ENCODE measurements at regions not wholly inside any gene's neighbourhood (a gene's known extent, or its start where the extent isn't known, plus 50 kb on each side); places are given as distances from the start of the nearest gene placed in this dataset.

DNA sequence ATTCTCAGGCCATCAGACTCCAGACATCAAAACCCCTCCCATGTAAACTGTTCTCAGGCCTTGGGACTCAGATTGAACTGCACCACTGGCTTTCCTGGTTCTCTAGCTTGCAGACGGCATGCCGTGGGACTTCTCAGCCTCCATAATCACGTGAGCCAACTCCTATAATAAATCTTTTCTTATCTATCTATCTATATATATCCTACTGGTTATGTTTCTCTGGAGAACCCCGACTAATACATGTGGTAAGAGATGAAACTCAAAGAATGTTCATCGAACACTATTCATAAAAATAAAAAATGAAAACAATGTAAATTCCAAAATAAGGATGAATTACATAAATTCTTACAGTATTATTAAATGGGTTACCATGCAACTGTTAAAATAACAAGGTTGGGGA lies 84.5 kb upstream of the NTRK3 start:
- Histone ChIP-seq H3K27me3 (replicated peaks in 1 of 4; ENCODE audit: control insufficient read depth in 3 of 4, extremely low read depth in 1 of 4, insufficient read depth in 3 of 4, low read length in 3 of 4) (no peaks in the 10 kb centered on the region; a peak in 1 of 7 replicates), H2BK5ac (ENCODE audit: low read depth, low read length) (no peak overlapping the region), H2BK12ac (ENCODE audit: low read depth, low read length) (no peak overlapping the region), H4K20me1 (replicated peaks in 1 of 2; ENCODE audit: control insufficient read depth in 1 of 2, insufficient read depth in 2 of 2, low read length in 2 of 2) (no peaks in the 10 kb centered on the region), H3K4ac (replicated peaks; ENCODE audit: insufficient read length, low read depth, low read length) (no peak overlapping the region), H3K4me3 (ENCODE audit: extremely low read depth in 1 of 4, insufficient read depth in 2 of 4, low read depth in 3 of 4, low read length in 4 of 4) (no peak overlapping the region), H3K23me2 (ENCODE audit: low read depth, low read length) (no peaks in the 10 kb centered on the region), H4K5ac (ENCODE audit: insufficient read length, low read depth, low read length) (no peak overlapping the region), H3K4me1 (replicated peaks in 1 of 4; ENCODE audit: control insufficient read depth in 3 of 4, insufficient read depth in 4 of 4, low read length in 3 of 4) (no peaks in the 10 kb centered on the region; a peak in 1 of 7 replicates), H3K27ac (ENCODE audit: low read depth, low read length) (no peak overlapping the region), H2BK20ac (ENCODE audit: low read length) (no peak overlapping the region), H3K9me3 (ENCODE audit: insufficient read depth in 2 of 2, low read depth in 1 of 2, low read length in 1 of 2) (no peaks in the 10 kb centered on the region), H2AK5ac (ENCODE audit: low read depth, low read length) (no peak overlapping the region), H3K14ac (ENCODE audit: insufficient read length) (no peak overlapping the region), H4K91ac (replicated peaks; ENCODE audit: insufficient read length, low read length) (no peak overlapping the region), H2BK15ac (ENCODE audit: low read length) (no peak overlapping the region), H3K4me2 (ENCODE audit: insufficient read depth in 1 of 2, low read depth in 2 of 2, low read length in 2 of 2) (no peak overlapping the region), H3K79me2 (ENCODE audit: control insufficient read depth in 1 of 2, insufficient read depth in 2 of 2, low read length in 2 of 2) (no peaks in the 10 kb centered on the region), H3K79me1 (ENCODE audit: low read depth, low read length) (no peaks in the 10 kb centered on the region), H2AFZ (ENCODE audit: low read length) (no peak overlapping the region), H3K9ac (replicated peaks in 1 of 4; ENCODE audit: extremely low read depth in 1 of 4, low read depth in 3 of 4, low read length in 3 of 4) (no peak overlapping the region), H3K23ac (ENCODE audit: insufficient read length) (no peak overlapping the region), H3K56ac (replicated peaks; ENCODE audit: insufficient read length, low read depth, low read length) (no peak overlapping the region), H2BK120ac (replicated peaks; ENCODE audit: low read depth, low read length) (no peak overlapping the region), H3K36me3 (ENCODE audit: control insufficient read depth in 2 of 4, insufficient read depth in 4 of 4, low read length in 3 of 4) (no peaks in the 10 kb centered on the region), H3K18ac (ENCODE audit: extremely low read depth, low read length) (no peak overlapping the region), H4K8ac (ENCODE audit: extremely low read depth, insufficient read depth, low read length) (no peak overlapping the region)
- ChIA-PET CTCF (ENCODE audit: partially characterized antibody) (interaction anchor here (0.9 to 2.1 kb wide), 2 partner anchors 9 to 114 kb away, joined by 3 to 8 read pairs; no protein-coding TSS in a partner anchor), POLR2A (ENCODE audit: partially characterized antibody) (no interaction called here)
- 88% methylated on average over 5 of the region's 5 CpGs; no CpG with 5 or more reads in 1 of the 2 experiments for WGBS, 2 experiments (ENCODE audit: extremely low coverage in 1 of 2, insufficient coverage in 1 of 2, insufficient read length in 1 of 2, insufficient replicate concordance in 2 of 2, low coverage in 1 of 2, low lambda C conversion rate in 2 of 2, missing lambda C conversion rate in 1 of 2)
- DNase-seq (ENCODE audit: low read depth in 1 of 2, low spot score in 2 of 2) (no peak), FAIRE-seq (no peak)
- TF ChIP-seq TBP (IDR thresholded peaks at IDR 0.05; ENCODE audit: low read depth, low read length) (no peak), ASH2L (IDR thresholded peaks at IDR 0.05; ENCODE audit: low read length) (no peak), POLR2A (IDR thresholded peaks at IDR 0.05; ENCODE audit: control extremely low read depth in 1 of 2, low read depth in 2 of 2, low read length in 2 of 2) (no peak), BCL11A (IDR thresholded peaks at IDR 0.05; ENCODE audit: low read depth in 2 of 2, low read length in 2 of 2) (no peak), YY1 (IDR thresholded peaks at IDR 0.05; ENCODE audit: low read depth, low read length) (no peak), TCF12 (IDR thresholded peaks at IDR 0.05; ENCODE audit: low read depth, low read length) (no peak), KDM1A (IDR thresholded peaks at IDR 0.05; ENCODE audit: borderline replicate concordance, low read length) (no peak), PHF8 (conservative IDR thresholded peaks at IDR 0.05; ENCODE audit: low read depth, low read length) (no peak), TAF7 (optimal IDR thresholded peaks at IDR 0.05; ENCODE audit: borderline replicate concordance, low read depth, low read length) (no peak), CHD1 (IDR thresholded peaks at IDR 0.05; ENCODE audit: low read depth, low read length) (no peak), ZNF274 (IDR thresholded peaks at IDR 0.05; ENCODE audit: borderline replicate concordance, extremely low read depth, low read length) (no peak), BACH1 (IDR thresholded peaks at IDR 0.05; ENCODE audit: low read length) (no peak), KDM5A (IDR thresholded peaks at IDR 0.05; ENCODE audit: low read length) (no peak), SP4 (IDR thresholded peaks at IDR 0.05; ENCODE audit: low read length) (no peak)
